GM19438 (cell line): ENCODE measurements at regions not wholly inside any gene's neighbourhood (a gene's known extent, or its start where the extent isn't known, plus 50 kb on each side); places are given as distances from the start of the nearest gene placed in this dataset.

Experiments
- ATAC-seq: cut with Tn5 transposase; IDR thresholded peaks from one replicate; pipeline ENCODE4 v1.9.1; 2021; ENCODE audit warnings: low read depth; ENCODE audit not compliant: unreplicated experiment

GRCh38 chr5:103498800-103499551 lies 63.6 kb downstream of the NUDT12 start:
- ATAC-seq, result no peak

GRCh38 chr5:103498211-103498610 lies 64.4 kb downstream of the NUDT12 start:
- no peak for ATAC-seq

- ATAC-seq, result no peak
These were observed 64.8 kb downstream of the NUDT12 start for GRCh38 chr5:103497781-103498180.

- ATAC-seq, result no peak
These were observed 72.4 kb downstream of the NUDT12 start for GRCh38 chr5:103490030-103490739.

GRCh38 chr5:103489307-103489706 lies 73.3 kb downstream of the NUDT12 start:
- no peak for ATAC-seq

GRCh38 chr5:103487822-103488493 lies 74.6 kb downstream of the NUDT12 start:
- ATAC-seq, result no peak

- ATAC-seq, result no peak
These were observed 75.4 kb downstream of the NUDT12 start for GRCh38 chr5:103487218-103487617.

- no peak for ATAC-seq
These were observed 75.8 kb downstream of the NUDT12 start for GRCh38 chr5:103486739-103487138.

GRCh38 chr5:103480246-103480645 lies 82.3 kb downstream of the NUDT12 start:
- no peak for ATAC-seq

- ATAC-seq, result no peak
These were observed 84.9 kb downstream of the NUDT12 start for GRCh38 chr5:103477678-103478077.

- no peak for ATAC-seq
These were observed 85.8 kb downstream of the NUDT12 start for GRCh38 chr5:103476811-103477210.

GRCh38 chr5:103475629-103476240 lies 86.9 kb downstream of the NUDT12 start:
- no peak for ATAC-seq

- ATAC-seq, result no peak
These were observed 87.9 kb downstream of the NUDT12 start for GRCh38 chr5:103474677-103475076.

- no peak for ATAC-seq
These were observed 88.9 kb downstream of the NUDT12 start for GRCh38 chr5:103473725-103474124.

- no peak for ATAC-seq
These were observed 89.8 kb downstream of the NUDT12 start for GRCh38 chr5:103472830-103473229.

GRCh38 chr5:103472265-103472664 lies 90.3 kb downstream of the NUDT12 start:
- ATAC-seq, result no peak

- ATAC-seq, result no peak
These were observed 93.1 kb downstream of the NUDT12 start for GRCh38 chr5:103469288-103470040.

- ATAC-seq, result no peak
These were observed 94.8 kb downstream of the NUDT12 start for GRCh38 chr5:103467831-103468230.

- ATAC-seq, result no peak
These were observed 96.1 kb downstream of the NUDT12 start for GRCh38 chr5:103466495-103466894.

GRCh38 chr5:103465891-103466290 lies 96.7 kb downstream of the NUDT12 start:
- no peak for ATAC-seq
